ENCODE measurements at regions not wholly inside any gene's neighbourhood (a gene's known extent, or its start where the extent isn't known, plus 50 kb on each side); places are given as distances from the start of the nearest gene placed in this dataset.

DNA sequence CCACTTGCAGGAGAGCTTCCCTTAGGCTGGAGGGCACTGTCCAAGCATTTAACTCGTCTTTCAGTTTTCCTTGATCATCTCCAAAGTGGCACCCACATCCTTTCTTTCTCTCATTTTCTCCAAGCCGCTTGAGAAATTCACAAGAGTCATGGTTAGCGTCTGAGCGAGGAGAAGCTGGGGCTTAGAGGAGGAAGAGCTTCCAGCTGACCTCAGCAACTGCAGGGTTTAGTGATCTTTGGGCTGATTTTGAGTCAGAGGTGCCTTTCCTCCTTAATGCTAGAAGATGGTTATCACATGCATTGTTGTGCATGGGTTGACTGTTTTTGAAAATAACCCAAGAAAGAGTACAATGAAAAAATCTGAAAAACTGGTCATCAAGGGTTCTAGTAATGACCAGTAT lies 134.7 kb downstream of the GADD45G start:
- no peaks in the 10 kb centered on the region for H3K4me1 ChIP-seq (ENCODE audit: control insufficient read depth in 1 of 2, insufficient read depth in 2 of 2, low read length in 2 of 2)
- no peak overlapping the region for H3K27ac ChIP-seq (ENCODE audit: low read depth in 1 of 2, low read length in 2 of 2)
- H3K9me3 ChIP-seq (ENCODE audit: control insufficient read depth, low read length) = peaks cover under 1% of the 10 kb centered on the region
- 92 to 93% methylated on average over 4 of the region's 4 CpGs for WGBS, 2 donors
- DNase-seq (no peak), ATAC-seq (ENCODE audit: low FRiP score) (no peak)
- H3K4me3 ChIP-seq (ENCODE audit: low read length in 2 of 2) = no peak overlapping the region
- H3K27me3 ChIP-seq (ENCODE audit: control insufficient read depth in 1 of 2, insufficient read depth in 2 of 2, low read length in 1 of 2) = no peaks in the 10 kb centered on the region
- intact Hi-C loops (cut with DNase I) = loop anchor here in 1 of 2 donors (10.0 kb wide), 1 partner anchor 355 kb away; no protein-coding TSS in a partner anchor
- H3K36me3 ChIP-seq (ENCODE audit: control insufficient read depth in 1 of 2, insufficient read depth in 2 of 2, low read length in 1 of 2) = no peaks in the 10 kb centered on the region

DNA sequence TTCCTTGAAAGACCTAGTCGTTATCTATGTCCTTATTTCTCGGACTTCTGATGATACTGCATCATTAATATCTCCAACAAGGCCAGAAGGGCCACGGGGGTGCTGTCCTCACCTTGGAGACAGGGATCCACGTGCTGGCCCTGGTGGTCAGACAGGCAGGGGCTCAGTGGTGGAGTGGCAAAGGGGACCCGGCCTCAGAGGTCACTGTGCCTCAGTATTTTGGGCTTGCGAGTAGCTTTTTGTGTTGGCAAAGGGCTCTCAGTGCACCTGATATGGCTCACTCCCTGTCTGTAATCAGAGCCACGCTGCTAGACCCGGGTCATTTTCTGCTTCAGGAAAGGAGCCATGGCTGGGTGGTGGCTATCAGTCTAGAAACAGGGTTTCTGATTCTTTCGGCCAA lies 135.1 kb downstream of the GADD45G start:
- H3K36me3 ChIP-seq (ENCODE audit: control insufficient read depth in 1 of 2, insufficient read depth in 2 of 2, low read length in 1 of 2) = no peaks in the 10 kb centered on the region
- no peak overlapping the region for H3K4me3 ChIP-seq (ENCODE audit: low read length in 2 of 2)
- H3K4me1 ChIP-seq (ENCODE audit: control insufficient read depth in 1 of 2, insufficient read depth in 2 of 2, low read length in 2 of 2) = no peaks in the 10 kb centered on the region
- no peaks in the 10 kb centered on the region for H3K27me3 ChIP-seq (ENCODE audit: control insufficient read depth in 1 of 2, insufficient read depth in 2 of 2, low read length in 1 of 2)
- ATAC-seq (ENCODE audit: low FRiP score) (no peak), DNase-seq (no peak)
- peaks cover 5% of the 10 kb centered on the region for H3K9me3 ChIP-seq (ENCODE audit: control insufficient read depth, low read length)
- 89 to 91% methylated on average over 9 of the region's 9 CpGs for WGBS, 2 donors
- intact Hi-C loops (cut with DNase I) = loop anchor here in 1 of 2 donors (10.0 kb wide), 1 partner anchor 355 kb away; no protein-coding TSS in a partner anchor
- no peak overlapping the region for H3K27ac ChIP-seq (ENCODE audit: low read depth in 1 of 2, low read length in 2 of 2)

GRCh38 chr9:89740722-89741121 lies 135.9 kb downstream of the GADD45G start:
- WGBS, 2 donors = 89 to 92% methylated on average over 8 of the region's 8 CpGs
- Histone ChIP-seq H3K9me3 (ENCODE audit: control insufficient read depth, low read length) (peaks cover 5% of the 10 kb centered on the region), H3K4me3 (ENCODE audit: low read length in 2 of 2) (no peak overlapping the region), H3K36me3 (ENCODE audit: control insufficient read depth in 1 of 2, insufficient read depth in 2 of 2, low read length in 1 of 2) (no peaks in the 10 kb centered on the region), H3K4me1 (ENCODE audit: control insufficient read depth in 1 of 2, insufficient read depth in 2 of 2, low read length in 2 of 2) (no peaks in the 10 kb centered on the region), H3K27me3 (ENCODE audit: control insufficient read depth in 1 of 2, insufficient read depth in 2 of 2, low read length in 1 of 2) (no peaks in the 10 kb centered on the region), H3K27ac (ENCODE audit: low read depth in 1 of 2, low read length in 2 of 2) (no peak overlapping the region)
- intact Hi-C loops (cut with DNase I) = no loop called here
- DNase-seq (no peak), ATAC-seq (ENCODE audit: low FRiP score) (no peak)

DNA sequence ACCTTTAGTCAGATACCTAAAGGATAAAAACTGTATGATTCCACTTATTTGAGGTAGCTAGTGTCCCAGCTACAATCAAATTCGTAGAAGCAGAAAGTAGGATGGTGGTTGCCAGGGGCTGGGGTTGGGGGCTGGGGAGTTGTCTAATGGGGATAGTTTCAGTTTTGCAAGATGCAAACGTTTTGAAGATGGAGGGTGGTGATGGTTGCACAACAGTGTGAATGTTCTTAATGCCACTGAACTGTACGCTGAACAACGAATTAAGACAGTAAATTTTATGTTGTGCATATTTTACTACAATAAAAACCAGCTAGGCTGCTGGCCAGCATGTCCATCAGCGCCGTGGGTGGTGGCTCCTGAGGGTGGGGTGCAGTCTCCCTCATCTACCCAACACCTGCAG lies 137.8 kb downstream of the GADD45G start:
- intact Hi-C loops (cut with DNase I) = no loop called here

DNA sequence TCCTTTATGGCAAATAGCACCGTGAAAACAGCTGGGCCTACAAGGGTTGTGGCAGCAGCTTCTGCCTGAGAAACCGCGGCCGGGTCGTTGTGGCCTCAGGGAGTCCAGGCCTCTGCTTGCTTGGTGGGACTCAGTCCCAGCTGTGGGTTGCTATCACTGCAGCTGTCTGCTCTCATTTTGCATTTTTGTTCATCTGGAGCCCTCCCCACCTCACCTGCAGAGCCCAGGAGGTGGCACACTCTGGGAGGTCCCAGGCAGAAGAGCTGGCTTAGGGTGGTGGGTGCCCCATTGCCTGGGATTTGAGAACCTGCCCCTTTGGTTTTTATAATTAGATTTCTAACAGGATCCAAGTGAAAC lies 138.4 kb downstream of the GADD45G start:
- Histone ChIP-seq H3K27me3 (ENCODE audit: control insufficient read depth in 1 of 2, insufficient read depth in 2 of 2, low read length in 1 of 2) (no peaks in the 10 kb centered on the region), H3K4me1 (ENCODE audit: control insufficient read depth in 1 of 2, insufficient read depth in 2 of 2, low read length in 2 of 2) (no peaks in the 10 kb centered on the region), H3K9me3 (ENCODE audit: control insufficient read depth, low read length) (peaks cover 5% of the 10 kb centered on the region), H3K36me3 (ENCODE audit: control insufficient read depth in 1 of 2, insufficient read depth in 2 of 2, low read length in 1 of 2) (no peaks in the 10 kb centered on the region), H3K4me3 (ENCODE audit: low read length in 2 of 2) (no peak overlapping the region), H3K27ac (ENCODE audit: low read depth in 1 of 2, low read length in 2 of 2) (no peak overlapping the region)
- intact Hi-C loops (cut with DNase I) = no loop called here
- WGBS, 2 donors = 93% methylated on average over 5 of the region's 5 CpGs
- ATAC-seq (ENCODE audit: low FRiP score) (no peak), DNase-seq (no peak)

More for the DNA sequence above, 137.8 kb downstream of the GADD45G start:
- Histone ChIP-seq H3K27me3 (ENCODE audit: control insufficient read depth in 1 of 2, insufficient read depth in 2 of 2, low read length in 1 of 2) (no peaks in the 10 kb centered on the region), H3K27ac (ENCODE audit: low read depth in 1 of 2, low read length in 2 of 2) (no peak overlapping the region), H3K4me3 (ENCODE audit: low read length in 2 of 2) (no peak overlapping the region), H3K36me3 (ENCODE audit: control insufficient read depth in 1 of 2, insufficient read depth in 2 of 2, low read length in 1 of 2) (no peaks in the 10 kb centered on the region), H3K9me3 (ENCODE audit: control insufficient read depth, low read length) (peaks cover 5% of the 10 kb centered on the region), H3K4me1 (ENCODE audit: control insufficient read depth in 1 of 2, insufficient read depth in 2 of 2, low read length in 2 of 2) (no peaks in the 10 kb centered on the region)
- 92 to 94% methylated on average over 6 of the region's 6 CpGs for WGBS, 2 donors
- ATAC-seq (ENCODE audit: low FRiP score) (no peak), DNase-seq (no peak)

GRCh38 chr9:89743573-89744254 lies 138.9 kb downstream of the GADD45G start:
- Histone ChIP-seq H3K36me3 (ENCODE audit: control insufficient read depth in 1 of 2, insufficient read depth in 2 of 2, low read length in 1 of 2) (no peaks in the 10 kb centered on the region), H3K27ac (ENCODE audit: low read depth in 1 of 2, low read length in 2 of 2) (no peak overlapping the region), H3K4me1 (ENCODE audit: control insufficient read depth in 1 of 2, insufficient read depth in 2 of 2, low read length in 2 of 2) (no peaks in the 10 kb centered on the region), H3K9me3 (ENCODE audit: control insufficient read depth, low read length) (peaks cover 5% of the 10 kb centered on the region), H3K27me3 (ENCODE audit: control insufficient read depth in 1 of 2, insufficient read depth in 2 of 2, low read length in 1 of 2) (no peaks in the 10 kb centered on the region), H3K4me3 (ENCODE audit: low read length in 2 of 2) (no peak overlapping the region)
- WGBS, 2 donors = 91 to 94% methylated on average over 8 of the region's 8 CpGs
- DNase-seq = no peak
- intact Hi-C loops (cut with DNase I) = no loop called here
- ATAC-seq (ENCODE audit: low FRiP score) = no peak

DNA sequence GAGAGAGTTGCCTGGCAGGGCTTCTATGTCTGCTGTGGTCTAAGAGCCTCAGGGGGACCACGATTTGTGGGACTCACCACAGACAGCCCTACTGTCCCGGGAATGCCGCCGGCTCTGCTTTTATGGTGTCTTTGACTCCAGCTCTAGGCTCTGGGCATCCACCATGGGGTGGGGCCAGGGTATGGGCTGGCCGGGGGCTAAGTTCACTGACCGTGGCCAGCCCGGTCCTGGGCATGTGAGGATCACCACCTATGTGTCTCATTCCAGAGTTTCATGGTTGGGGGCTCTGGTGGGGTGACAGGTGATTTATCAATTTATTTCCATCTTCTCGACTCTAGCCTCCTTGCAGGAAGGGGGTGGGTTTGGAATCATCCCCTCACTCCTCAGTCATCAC lies 139.4 kb downstream of the GADD45G start:
- 92 to 96% methylated on average over 8 of the region's 8 CpGs for WGBS, 2 donors
- intact Hi-C loops (cut with DNase I) = no loop called here
- Histone ChIP-seq H3K27ac (ENCODE audit: low read depth in 1 of 2, low read length in 2 of 2) (no peak overlapping the region), H3K9me3 (ENCODE audit: control insufficient read depth, low read length) (peaks cover 5% of the 10 kb centered on the region), H3K36me3 (ENCODE audit: control insufficient read depth in 1 of 2, insufficient read depth in 2 of 2, low read length in 1 of 2) (no peaks in the 10 kb centered on the region), H3K4me1 (ENCODE audit: control insufficient read depth in 1 of 2, insufficient read depth in 2 of 2, low read length in 2 of 2) (no peaks in the 10 kb centered on the region), H3K4me3 (ENCODE audit: low read length in 2 of 2) (no peak overlapping the region), H3K27me3 (ENCODE audit: control insufficient read depth in 1 of 2, insufficient read depth in 2 of 2, low read length in 1 of 2) (no peaks in the 10 kb centered on the region)
- ATAC-seq (ENCODE audit: low FRiP score) (no peak), DNase-seq (no peak)

DNA sequence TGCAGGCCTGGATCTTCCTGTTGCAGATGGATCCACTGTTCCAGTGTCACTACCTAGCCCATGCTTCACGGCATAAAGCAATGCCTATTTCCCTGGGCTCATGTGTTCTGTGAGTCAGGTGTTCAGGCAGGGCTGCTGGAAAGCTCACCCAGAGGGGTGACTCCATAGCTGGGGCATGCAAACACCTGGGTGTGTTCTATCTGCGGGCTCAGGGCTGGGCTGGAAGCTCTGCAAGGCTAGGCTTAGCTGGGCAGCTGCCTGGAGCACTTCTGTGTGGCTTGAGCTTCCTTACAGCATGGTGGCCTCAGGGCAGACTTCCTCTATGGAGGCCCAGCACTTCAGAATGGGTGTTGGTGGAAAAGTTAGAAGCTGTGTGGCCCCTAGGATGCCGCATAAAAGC lies 139.9 kb downstream of the GADD45G start:
- H3K9me3 ChIP-seq (ENCODE audit: control insufficient read depth, low read length) = peaks cover 5% of the 10 kb centered on the region
- no peaks in the 10 kb centered on the region for H3K36me3 ChIP-seq (ENCODE audit: control insufficient read depth in 1 of 2, insufficient read depth in 2 of 2, low read length in 1 of 2)
- 97 to 99% methylated on average over 3 of the region's 3 CpGs for WGBS, 2 donors
- DNase-seq (no peak), ATAC-seq (ENCODE audit: low FRiP score) (no peak)
- no peak overlapping the region for H3K27ac ChIP-seq (ENCODE audit: low read depth in 1 of 2, low read length in 2 of 2)
- H3K4me1 ChIP-seq (ENCODE audit: control insufficient read depth in 1 of 2, insufficient read depth in 2 of 2, low read length in 2 of 2) = no peaks in the 10 kb centered on the region
- intact Hi-C loops (cut with DNase I) = no loop called here
- no peaks in the 10 kb centered on the region for H3K27me3 ChIP-seq (ENCODE audit: control insufficient read depth in 1 of 2, insufficient read depth in 2 of 2, low read length in 1 of 2)
- no peak overlapping the region for H3K4me3 ChIP-seq (ENCODE audit: low read length in 2 of 2)

DNA sequence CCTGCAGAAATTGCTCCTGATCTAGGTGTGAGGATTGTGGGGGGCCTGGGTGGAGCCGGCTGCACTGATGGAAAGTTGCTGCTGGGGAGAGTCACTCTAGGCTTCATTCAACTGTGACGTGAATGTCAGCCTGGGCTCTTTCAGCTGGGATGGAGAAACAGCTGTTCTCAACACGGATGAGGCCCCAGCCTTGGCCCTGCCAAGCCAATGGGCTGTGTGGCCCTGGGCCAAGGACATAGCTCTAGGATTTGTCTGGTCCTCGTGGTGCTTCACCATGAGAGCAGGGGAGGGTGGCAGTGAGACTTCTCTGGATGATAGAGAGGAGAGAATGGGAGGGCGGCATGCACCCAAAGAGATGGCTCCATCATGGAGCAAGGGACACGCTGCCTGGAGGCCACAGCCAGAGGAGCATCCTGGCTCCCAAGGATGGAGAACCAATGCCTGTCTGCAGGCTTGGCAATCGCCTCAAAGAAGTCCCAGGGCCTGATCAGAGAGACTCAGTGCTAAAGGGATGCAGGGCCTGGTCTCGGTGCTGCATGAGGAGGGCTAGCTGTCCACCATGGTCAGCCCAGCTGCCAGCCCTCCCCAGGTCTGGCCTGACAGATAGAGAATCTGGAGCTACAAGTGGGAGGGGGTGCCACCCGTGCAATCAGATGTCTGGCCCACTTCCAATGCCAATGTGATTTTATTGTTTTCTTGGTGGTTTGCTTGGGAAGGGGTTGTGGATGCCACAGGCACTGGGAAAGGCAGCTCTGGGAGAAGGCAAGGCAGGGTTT lies 141.0 kb downstream of the GADD45G start:
- intact Hi-C loops (cut with DNase I) = no loop called here
- 85 to 86% methylated on average over 9 of the region's 9 CpGs for WGBS, 2 donors
- H3K4me3 ChIP-seq (ENCODE audit: low read length in 2 of 2) = no peak overlapping the region
- H3K4me1 ChIP-seq (ENCODE audit: control insufficient read depth in 1 of 2, insufficient read depth in 2 of 2, low read length in 2 of 2) = no peaks in the 10 kb centered on the region
- ATAC-seq (ENCODE audit: low FRiP score) (no peak), DNase-seq (no peak)
- H3K27me3 ChIP-seq (ENCODE audit: control insufficient read depth in 1 of 2, insufficient read depth in 2 of 2, low read length in 1 of 2) = no peaks in the 10 kb centered on the region
- peaks cover 5% of the 10 kb centered on the region for H3K9me3 ChIP-seq (ENCODE audit: control insufficient read depth, low read length)
- no peak overlapping the region for H3K27ac ChIP-seq (ENCODE audit: low read depth in 1 of 2, low read length in 2 of 2)
- H3K36me3 ChIP-seq (ENCODE audit: control insufficient read depth in 1 of 2, insufficient read depth in 2 of 2, low read length in 1 of 2) = no peaks in the 10 kb centered on the region
